Uterus (tissue), 3 donors: ENCODE measurements at regions not wholly inside any gene's neighbourhood (a gene's known extent, or its start where the extent isn't known, plus 50 kb on each side); places are given as distances from the start of the nearest gene placed in this dataset.

ENCODE experiments used
- DNase-seq, 2 donors: peaks; one replicate each; pipeline ENCODE4 v3.0.0-alpha.2; 2019 to 2020
- H3K27ac ChIP-seq, 2 donors: fragments of 200-600 bp; sonication (generic); 1 replicate in 1 of 2; 2 replicates in 1 of 2; pipeline ENCODE4 v1.5.1; 2016 to 2018
- H3K27me3 ChIP-seq, 2 donors: fragments of 200-600 bp; sonication (generic); one replicate each; pipeline ENCODE4 v1.5.1; 2018 to 2019; ENCODE audit warnings: control low read depth in 1 of 2
- H3K36me3 ChIP-seq, 2 donors: fragments of 200-600 bp; sonication (generic); one replicate each; pipeline ENCODE4 v1.5.1; 2019; ENCODE audit warnings: control low read depth in 1 of 2
- H3K4me1 ChIP-seq, 2 donors: fragments of 200-600 bp; sonication (generic); one replicate each; pipeline ENCODE4 v1.5.1; 2018 to 2019; ENCODE audit warnings: control low read depth in 1 of 2
- H3K4me3 ChIP-seq, 2 donors: fragments of 200-600 bp; sonication (generic); 1 replicate in 1 of 2; 2 replicates in 1 of 2; pipeline ENCODE4 v1.5.1; 2018 to 2019; ENCODE audit warnings: mild to moderate bottlenecking in 1 of 2
- H3K9me3 ChIP-seq, 2 donors: fragments of 200-600 bp; sonication (generic); one replicate each; pipeline ENCODE4 v1.5.1; 2019; ENCODE audit warnings: control low read depth in 1 of 2
- CTCF ChIP-seq, 4 experiments: fragments of 200-600 bp in 2 of 4; fragments of 450-650 bp in 2 of 4; sonication (generic) in 2 of 4; IDR thresholded peaks; one replicate each; pipeline ENCODE4 v1.5.1; 2016 to 2019; ENCODE audit warnings: antibody characterized with exemption in 4 of 4, mild to moderate bottlenecking in 2 of 4, moderate library complexity in 1 of 4
- POLR2A ChIP-seq, 2 donors: fragments of 450-650 bp; IDR thresholded peaks; one replicate each; pipeline ENCODE4 v1.6.1; 2016; ENCODE audit warnings: antibody characterized with exemption in 2 of 2, mild to moderate bottlenecking in 1 of 2, moderate library complexity in 1 of 2
- intact Hi-C: fragments of 100-400 bp; cut with DNase I; formaldehyde crosslinking; loops from one replicate; pipeline ENCODE4 v1.15.1; 2023; ENCODE audit warnings: low total_unique reads
- donor health status: DM: yes; HTN: yes; CAD: no.

GRCh38 chr1:29651246-29651645, 414.9 kb downstream of the PTPRU start:
- H3K27ac ChIP-seq: no peak overlapping the region
- TF ChIP-seq POLR2A (IDR thresholded peaks at IDR 0.05) (no peak), CTCF (IDR thresholded peaks at IDR 0.05) (no peak)
- H3K36me3 ChIP-seq: no peaks in the 10 kb centered on the region
- H3K27me3 ChIP-seq: no peaks in the 10 kb centered on the region
- H3K9me3 ChIP-seq: no peaks in the 10 kb centered on the region
- no peak for DNase-seq
- no peak overlapping the region for H3K4me3 ChIP-seq
- intact Hi-C loops: no loop called here
- H3K4me1 ChIP-seq: no peaks in the 10 kb centered on the region

- H3K27me3 ChIP-seq: no peaks in the 10 kb centered on the region
- TF ChIP-seq CTCF (IDR thresholded peaks at IDR 0.05): no peak
- TF ChIP-seq POLR2A (IDR thresholded peaks at IDR 0.05): no peak
- no peaks in the 10 kb centered on the region for H3K36me3 ChIP-seq
- H3K27ac ChIP-seq: no peak overlapping the region
- H3K4me3 ChIP-seq: no peak overlapping the region
- no peaks in the 10 kb centered on the region for H3K4me1 ChIP-seq
- intact Hi-C loops: no loop called here
- no peak for DNase-seq
- H3K9me3 ChIP-seq: no peaks in the 10 kb centered on the region
Measured at GRCh38 chr1:29650476-29650875, 414.2 kb downstream of the PTPRU start.

- intact Hi-C loops: no loop called here
- TF ChIP-seq CTCF (IDR thresholded peaks at IDR 0.05) (no peak), POLR2A (IDR thresholded peaks at IDR 0.05) (no peak)
- Histone ChIP-seq H3K9me3 (no peaks in the 10 kb centered on the region), H3K4me1 (no peaks in the 10 kb centered on the region), H3K27ac (no peak overlapping the region), H3K27me3 (no peaks in the 10 kb centered on the region), H3K36me3 (no peaks in the 10 kb centered on the region), H3K4me3 (no peak overlapping the region)
- no peak for DNase-seq
Measured at GRCh38 chr1:29650041-29650400, 413.7 kb downstream of the PTPRU start.

- H3K27me3 ChIP-seq: no peaks in the 10 kb centered on the region
- no peaks in the 10 kb centered on the region for H3K4me1 ChIP-seq
- no peaks in the 10 kb centered on the region for H3K9me3 ChIP-seq
- H3K4me3 ChIP-seq: no peak overlapping the region
- no peak overlapping the region for H3K27ac ChIP-seq
- no peak for DNase-seq
- TF ChIP-seq POLR2A (IDR thresholded peaks at IDR 0.05) (no peak), CTCF (IDR thresholded peaks at IDR 0.05) (no peak)
- intact Hi-C loops: no loop called here
- H3K36me3 ChIP-seq: no peaks in the 10 kb centered on the region
Measured at GRCh38 chr1:29649189-29650040, 413.1 kb downstream of the PTPRU start.

- TF ChIP-seq POLR2A (IDR thresholded peaks at IDR 0.05): no peak
- TF ChIP-seq CTCF (IDR thresholded peaks at IDR 0.05): no peak
- Histone ChIP-seq H3K27ac (no peak overlapping the region), H3K27me3 (no peaks in the 10 kb centered on the region), H3K4me3 (no peak overlapping the region), H3K36me3 (no peaks in the 10 kb centered on the region), H3K4me1 (no peaks in the 10 kb centered on the region), H3K9me3 (no peaks in the 10 kb centered on the region)
- intact Hi-C loops: no loop called here
- no peak for DNase-seq
Measured at GRCh38 chr1:29648798-29649188, 412.5 kb downstream of the PTPRU start.
